ENCODE measurements at regions not wholly inside any gene's neighbourhood (a gene's known extent, or its start where the extent isn't known, plus 50 kb on each side); places are given as distances from the start of the nearest gene placed in this dataset.
A peak's percentile ranks its signal among the peaks of the same experiment; 100 is the strongest.
"Not testable (repeated sequence)": the region's sequence is repeated elsewhere in the genome, so short reads cannot be mapped to it uniquely, and the experiment has no call there.

DNA sequence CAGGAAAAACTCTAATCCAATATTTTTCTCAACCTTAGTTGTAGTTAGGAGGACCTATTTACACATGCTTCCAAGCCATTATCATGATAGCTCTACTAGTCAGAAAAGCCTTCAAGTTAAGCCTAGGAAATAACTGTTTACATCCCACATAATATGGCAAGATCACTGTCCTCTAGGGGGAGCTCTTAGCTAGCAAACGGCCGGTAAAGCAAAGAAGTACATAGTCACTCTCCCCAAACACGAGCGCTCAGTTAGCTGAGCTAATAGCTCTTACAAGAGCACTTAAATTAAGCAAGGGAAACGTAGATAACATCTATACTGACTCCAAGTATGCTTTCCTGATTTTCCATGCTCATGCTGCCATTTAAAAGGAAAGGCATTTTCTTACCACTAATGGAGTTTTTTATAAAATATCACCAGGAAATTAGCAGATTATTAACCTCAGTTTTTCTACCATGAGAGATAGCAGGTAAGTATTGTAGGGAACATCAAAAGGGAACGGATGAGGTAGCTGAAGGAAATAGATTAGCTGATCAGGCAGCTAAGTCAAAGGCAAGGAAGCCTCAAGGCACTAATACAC lies 100.6 kb upstream of the PABPC3 start:
- DNase-seq (ENCODE audit: low spot score) = peak; percentile 82

GRCh38 chr13:24997367-24997967 lies 98.5 kb upstream of the PABPC3 start:
- DNase-seq (ENCODE audit: low spot score) = peak; percentile 50

- DNase-seq (ENCODE audit: low spot score) = no peak
Observed at GRCh38 chr13:24998433-24998832, 97.5 kb upstream of the PABPC3 start.

- DNase-seq (ENCODE audit: low spot score) = peak; percentile 21
Observed at GRCh38 chr13:25001476-25002206, 94.3 kb upstream of the PABPC3 start.

DNA sequence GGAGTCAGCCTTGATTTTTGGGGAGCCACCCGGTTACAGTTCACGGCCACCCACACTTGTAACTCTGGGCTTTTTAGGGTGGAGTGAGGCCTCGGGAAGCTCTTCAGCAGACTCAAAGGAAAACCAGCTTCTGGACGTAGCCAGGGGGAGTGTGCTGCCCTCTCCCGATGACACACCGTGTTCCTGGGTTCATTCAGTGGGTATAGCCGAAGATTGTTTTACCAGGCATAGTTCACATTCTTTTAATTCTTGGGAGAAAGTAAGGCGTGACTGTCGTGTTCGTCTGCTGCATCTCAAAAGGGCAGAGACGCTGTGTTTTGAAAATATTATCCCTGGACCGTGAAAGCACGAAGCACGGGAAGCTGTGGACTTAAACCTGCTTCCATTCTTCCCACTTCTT lies 93.6 kb upstream of the PABPC3 start:
- DNase-seq (ENCODE audit: low spot score) = peak; percentile 95

- not testable (repeated sequence) for DNase-seq (ENCODE audit: low spot score)
Observed at GRCh38 chr13:25004489-25004888, 91.4 kb upstream of the PABPC3 start.

- DNase-seq (ENCODE audit: low spot score) = peak; percentile 32
Observed at GRCh38 chr13:25005050-25005497, 90.9 kb upstream of the PABPC3 start.

DNA sequence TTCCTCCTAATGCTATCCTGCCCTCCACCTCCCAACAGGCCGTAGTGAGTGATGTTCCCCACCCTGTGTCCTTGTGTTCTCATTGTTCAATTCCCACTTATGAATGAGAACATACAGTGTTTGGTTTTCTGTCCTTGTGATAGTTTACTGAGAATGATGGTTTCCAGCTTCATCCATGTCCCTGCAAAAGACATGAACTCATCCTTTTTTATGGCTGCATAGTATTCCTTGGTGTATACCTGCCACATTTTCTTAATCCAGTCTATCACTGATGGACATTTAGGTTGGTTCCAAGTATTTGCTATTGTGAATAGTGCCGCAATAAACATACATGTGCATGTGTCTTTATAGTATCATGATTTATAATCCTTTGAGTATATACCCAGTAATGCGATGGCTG lies 88.5 kb upstream of the PABPC3 start:
- DNase-seq (ENCODE audit: low spot score) = not testable (repeated sequence)

DNA sequence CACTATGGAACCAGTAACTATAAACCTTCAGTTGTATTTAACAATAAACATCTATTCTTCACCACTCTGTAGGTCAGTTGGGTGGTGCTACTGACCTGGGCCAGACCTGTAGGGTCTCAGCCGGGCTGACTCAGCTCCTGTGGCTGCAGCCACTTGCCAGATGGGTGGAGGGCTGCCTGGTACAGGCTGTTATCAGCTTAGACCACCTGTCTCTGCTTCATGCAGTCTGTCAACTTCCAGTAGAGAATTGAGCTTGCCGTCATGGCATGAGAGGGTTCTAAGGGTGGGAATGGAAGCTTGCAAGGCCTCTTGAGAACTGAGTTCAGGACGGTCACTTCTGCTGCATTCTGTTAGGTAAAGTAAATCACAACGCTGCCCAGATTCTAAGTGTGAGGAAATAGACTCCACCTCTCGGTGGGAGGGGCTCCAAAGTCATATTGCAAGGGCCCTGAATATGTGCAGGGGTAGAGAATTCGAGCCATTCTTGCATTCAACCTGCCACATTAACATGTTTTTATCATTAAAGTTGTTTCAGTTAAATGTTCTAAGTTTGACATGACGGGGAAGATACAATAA lies 81.5 kb upstream of the PABPC3 start:
- not testable (repeated sequence) for DNase-seq (ENCODE audit: low spot score)

- DNase-seq (ENCODE audit: low spot score) = not testable (repeated sequence)
Observed at GRCh38 chr13:25017176-25017575, 78.8 kb upstream of the PABPC3 start.

DNA sequence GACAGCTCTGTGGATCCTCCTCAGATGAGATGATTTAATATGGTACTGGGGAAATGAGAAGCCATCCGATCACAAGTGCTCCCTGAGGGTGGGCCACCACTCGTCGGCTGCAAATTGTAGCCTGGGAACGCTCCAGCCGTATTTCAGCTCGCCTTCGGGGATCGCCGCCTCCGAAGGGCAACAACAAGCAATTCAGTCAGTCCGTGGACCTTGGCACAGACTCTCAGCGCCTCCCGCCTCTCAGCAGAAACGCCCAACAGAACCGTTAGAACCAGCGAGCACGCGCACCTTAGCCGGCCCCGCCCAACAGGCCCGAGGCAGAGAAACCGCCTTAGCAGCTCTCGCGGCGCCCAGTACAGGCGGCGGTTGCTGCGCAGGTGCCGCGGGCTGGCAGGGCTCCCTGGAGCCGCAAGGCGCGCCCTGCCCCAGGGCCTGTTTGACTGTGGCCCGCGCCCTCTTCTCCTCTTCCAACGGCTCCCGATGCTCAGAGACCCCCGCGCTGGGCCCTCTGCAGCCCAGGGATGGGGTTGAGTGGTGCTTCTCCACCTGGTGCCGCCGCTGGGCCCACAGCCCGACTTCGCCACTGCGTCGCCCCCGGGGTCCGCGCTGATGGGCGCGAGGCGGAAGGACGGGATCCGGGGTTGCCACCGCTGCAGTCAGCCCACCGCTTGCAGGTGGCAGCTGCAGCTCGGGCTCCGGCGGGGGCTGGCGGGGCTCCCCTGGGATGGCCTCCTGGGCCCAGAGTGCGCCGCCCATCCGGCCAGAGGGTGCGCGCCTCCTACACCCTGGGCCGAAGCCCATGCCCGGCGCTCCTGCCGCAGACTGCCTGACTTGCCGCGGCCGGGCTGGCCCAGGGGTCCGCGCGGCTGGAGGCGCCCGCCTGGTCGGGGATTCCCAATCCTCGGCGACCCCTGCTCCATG lies 77.9 kb upstream of the PABPC3 start:
- DNase-seq (ENCODE audit: low spot score) = peak; percentile 71

DNA sequence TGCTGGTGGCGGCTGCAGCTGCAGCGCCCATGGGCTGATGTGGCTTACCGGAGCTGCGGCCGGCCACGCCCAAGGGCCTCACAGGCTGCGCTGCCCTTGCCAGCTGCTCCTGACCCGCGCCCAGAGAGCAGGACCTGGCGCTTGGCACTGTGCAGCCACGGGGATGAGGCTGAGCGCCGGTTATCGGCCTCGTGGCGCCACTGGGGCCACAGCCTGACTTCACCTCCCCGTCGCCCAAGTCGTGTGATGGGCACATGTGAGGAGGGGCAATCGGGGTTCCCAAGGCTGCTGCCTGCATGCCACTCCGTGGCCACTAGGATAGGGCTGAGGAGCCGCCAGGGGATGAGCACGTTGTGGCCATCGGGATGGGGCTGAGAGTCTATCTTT lies 77.2 kb upstream of the PABPC3 start:
- DNase-seq (ENCODE audit: low spot score) = peak; percentile 30

DNA sequence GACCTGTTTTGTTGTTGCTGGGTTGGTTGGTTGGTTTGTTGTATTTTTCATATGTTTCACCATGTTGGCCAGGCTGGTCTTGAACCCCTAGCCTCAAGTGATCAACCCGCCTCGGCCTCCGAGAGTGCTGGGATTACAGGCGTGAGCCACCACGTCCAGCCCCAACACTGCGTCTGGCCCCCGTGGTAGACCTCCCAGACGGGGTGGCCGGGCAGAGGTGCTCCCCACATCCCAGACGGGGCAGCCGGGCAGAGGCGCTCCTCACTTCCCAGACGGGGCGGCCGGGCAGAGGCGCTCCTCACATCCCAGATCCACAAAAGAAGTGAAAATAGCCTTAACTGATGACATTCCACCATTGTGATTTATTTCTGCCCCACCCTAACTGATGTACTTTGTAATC lies 76.2 kb upstream of the PABPC3 start:
- not testable (repeated sequence) for DNase-seq (ENCODE audit: low spot score)

GRCh38 chr13:25024175-25024574 lies 71.8 kb upstream of the PABPC3 start:
- DNase-seq (ENCODE audit: low spot score) = no peak

GRCh38 chr13:25032160-25032559 lies 63.8 kb upstream of the PABPC3 start:
- DNase-seq (ENCODE audit: low spot score) = no peak

GRCh38 chr13:25034173-25034572 lies 61.8 kb upstream of the PABPC3 start:
- no peak for DNase-seq (ENCODE audit: low spot score)

DNA sequence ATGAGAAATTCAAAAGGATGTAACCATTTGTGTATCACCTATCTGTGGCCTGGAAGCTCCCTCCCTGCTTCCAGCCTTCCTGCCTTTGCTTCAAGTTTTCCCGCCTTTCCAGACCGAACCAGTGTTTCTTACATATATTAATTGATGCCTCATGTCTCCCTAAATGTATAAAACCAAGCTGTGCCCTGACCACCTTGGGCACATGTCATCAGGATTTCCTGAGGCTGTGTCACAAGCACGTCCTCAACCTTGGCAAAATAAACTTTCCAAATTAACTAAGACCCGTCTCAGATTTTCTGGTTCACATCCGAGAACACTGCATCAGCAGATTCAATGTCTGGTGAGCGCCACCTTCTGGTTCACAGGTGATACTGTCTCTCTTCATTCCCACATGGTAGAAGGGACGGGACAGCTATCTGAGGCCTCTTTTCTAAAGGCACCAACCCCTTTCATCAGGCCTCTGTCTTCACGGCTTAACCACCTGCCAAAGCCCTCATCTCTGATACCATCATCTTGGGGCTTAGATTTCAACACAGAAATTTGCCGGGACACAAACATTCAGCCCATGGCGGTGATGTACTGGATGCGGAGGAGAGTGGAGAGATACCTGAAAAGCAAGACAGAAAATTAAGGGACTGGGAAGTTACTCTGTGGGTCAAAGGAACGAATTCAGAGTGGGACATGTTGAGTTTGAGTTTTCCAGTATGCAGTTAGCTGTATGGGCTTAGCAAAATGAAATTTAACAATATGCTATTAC lies 58.7 kb upstream of the PABPC3 start:
- peak; percentile 68 for DNase-seq (ENCODE audit: low spot score)

- DNase-seq (ENCODE audit: low spot score) = no peak
Observed at GRCh38 chr13:25042151-25042865, 53.6 kb upstream of the PABPC3 start.

DNA sequence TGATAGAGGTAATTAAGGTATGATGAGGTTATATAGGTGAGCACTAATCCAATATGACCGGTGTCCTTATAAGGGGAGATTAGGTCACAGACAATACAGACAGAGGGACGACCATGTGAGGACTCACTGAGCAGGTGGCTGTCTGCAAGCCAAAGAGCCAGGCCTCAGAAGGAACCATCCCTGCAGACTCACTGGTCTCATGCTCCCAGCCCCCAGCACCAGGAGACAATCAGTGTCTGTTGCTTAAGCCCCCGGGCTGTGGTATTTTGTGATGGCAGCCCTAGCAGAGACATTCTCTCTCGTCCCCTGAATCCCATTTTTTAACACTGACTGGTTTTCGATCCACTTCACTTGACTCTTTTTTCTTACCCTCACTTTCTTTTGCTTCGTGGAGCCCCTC lies 51.9 kb upstream of the PABPC3 start:
- no peak for DNase-seq (ENCODE audit: low spot score)

All from kidney tubule cell (primary cell).